ENCODE measurements at regions not wholly inside any gene's neighbourhood (a gene's known extent, or its start where the extent isn't known, plus 50 kb on each side); places are given as distances from the start of the nearest gene placed in this dataset.

GRCh38 chr11:79796704-79797103, 355.9 kb upstream of the TENM4 start:
- no peak overlapping the region for H3K4me3 ChIP-seq (replicated peaks; ENCODE audit: low read depth, low read length)
- TF ChIP-seq, protein P1, sequence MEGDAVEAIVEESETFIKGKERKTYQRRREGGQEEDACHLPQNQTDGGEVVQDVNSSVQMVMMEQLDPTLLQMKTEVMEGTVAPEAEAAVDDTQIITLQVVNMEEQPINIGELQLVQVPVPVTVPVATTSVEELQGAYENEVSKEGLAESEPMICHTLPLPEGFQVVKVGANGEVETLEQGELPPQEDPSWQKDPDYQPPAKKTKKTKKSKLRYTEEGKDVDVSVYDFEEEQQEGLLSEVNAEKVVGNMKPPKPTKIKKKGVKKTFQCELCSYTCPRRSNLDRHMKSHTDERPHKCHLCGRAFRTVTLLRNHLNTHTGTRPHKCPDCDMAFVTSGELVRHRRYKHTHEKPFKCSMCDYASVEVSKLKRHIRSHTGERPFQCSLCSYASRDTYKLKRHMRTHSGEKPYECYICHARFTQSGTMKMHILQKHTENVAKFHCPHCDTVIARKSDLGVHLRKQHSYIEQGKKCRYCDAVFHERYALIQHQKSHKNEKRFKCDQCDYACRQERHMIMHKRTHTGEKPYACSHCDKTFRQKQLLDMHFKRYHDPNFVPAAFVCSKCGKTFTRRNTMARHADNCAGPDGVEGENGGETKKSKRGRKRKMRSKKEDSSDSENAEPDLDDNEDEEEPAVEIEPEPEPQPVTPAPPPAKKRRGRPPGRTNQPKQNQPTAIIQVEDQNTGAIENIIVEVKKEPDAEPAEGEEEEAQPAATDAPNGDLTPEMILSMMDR (IDR thresholded peaks at IDR 0.05; ENCODE audit: low read length, missing control alignments) = no peak
- DNase-seq (ENCODE audit: low read depth) = no peak

GRCh38 chr11:79794484-79795393, 353.9 kb upstream of the TENM4 start:
- DNase-seq (ENCODE audit: low read depth) = no peak
- TF ChIP-seq, protein P1 (IDR thresholded peaks at IDR 0.05; ENCODE audit: low read length, missing control alignments) = no peak
- H3K4me3 ChIP-seq (replicated peaks; ENCODE audit: low read depth, low read length) = no peak overlapping the region

DNA sequence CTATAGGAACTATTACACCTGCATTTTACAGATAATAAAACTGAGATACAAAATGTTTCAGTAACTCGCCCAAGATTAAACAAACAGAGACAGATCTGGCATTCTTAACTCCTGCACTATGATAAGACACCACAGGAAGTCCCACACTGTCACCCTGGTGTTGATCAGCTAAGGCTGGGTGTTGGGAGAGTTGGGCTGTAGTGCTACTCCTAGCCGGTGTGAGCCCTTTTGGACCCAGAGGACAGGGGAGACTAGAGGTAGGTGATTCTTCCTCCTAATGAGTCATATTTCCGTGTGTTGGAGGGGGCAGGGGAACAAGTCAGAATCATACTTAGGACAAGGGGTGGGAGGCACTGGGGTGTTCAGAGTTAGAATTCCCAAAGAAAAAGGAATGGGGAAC, 353.2 kb upstream of the TENM4 start:
- TF ChIP-seq, protein P1 (IDR thresholded peaks at IDR 0.05; ENCODE audit: low read length, missing control alignments) = no peak
- DNase-seq (ENCODE audit: low read depth) = no peak
- H3K4me3 ChIP-seq (replicated peaks; ENCODE audit: low read depth, low read length) = no peak overlapping the region

- H3K4me3 ChIP-seq (replicated peaks; ENCODE audit: low read depth, low read length) = no peak overlapping the region
- TF ChIP-seq, protein P1 (IDR thresholded peaks at IDR 0.05; ENCODE audit: low read length, missing control alignments) = no peak
- DNase-seq (ENCODE audit: low read depth) = no peak
Measured at GRCh38 chr11:79786961-79787360, 346.1 kb upstream of the TENM4 start.

- TF ChIP-seq, protein P1 (IDR thresholded peaks at IDR 0.05; ENCODE audit: low read length, missing control alignments) = no peak
- DNase-seq (ENCODE audit: low read depth) = no peak
Measured at GRCh38 chr11:79783833-79784232, 343.0 kb upstream of the TENM4 start.

GRCh38 chr11:79768343-79768742, 327.5 kb upstream of the TENM4 start:
- DNase-seq (ENCODE audit: low read depth) = no peak
- TF ChIP-seq, protein P1 (IDR thresholded peaks at IDR 0.05; ENCODE audit: low read length, missing control alignments) = no peak
- H3K4me3 ChIP-seq (replicated peaks; ENCODE audit: low read depth, low read length) = no peak overlapping the region

More at GRCh38 chr11:79783833-79784232, 343.0 kb upstream of the TENM4 start:
- no peak overlapping the region for H3K4me3 ChIP-seq (replicated peaks; ENCODE audit: low read depth, low read length)
